GM12878 (cell line): ENCODE measurements at regions not wholly inside any gene's neighbourhood (a gene's known extent, or its start where the extent isn't known, plus 50 kb on each side); places are given as distances from the start of the nearest gene placed in this dataset.

ENCODE experiments used
- ATAC-seq: fragments of 200-7000 bp; cut with Tn5 transposase; 3 replicates; pipeline ENCODE4 v1.9.1; 2020; ENCODE audit warnings: mild to moderate bottlenecking, moderate library complexity
- BruUV-seq: library from RNA; stranded (reverse); fragments of 400-500 nt; replicated peaks from 2 replicates; lab custom pipeline; 2021; lab: Mats Ljungman, UMichigan
- CTCF ChIA-PET: fragments of 300-600 bp; sonication (Branson Sonifier 250); formaldehyde crosslinking; extraction: SDS; loops from one replicate; lab custom pipeline; 2021; ENCODE audit warnings: inconsistent platforms; lab: Yijun Ruan, JAX
- POLR2A ChIA-PET: fragments of 350-600 bp; formaldehyde crosslinking; extraction: SDS; loops from one replicate; lab custom pipeline; 2021; ENCODE audit warnings: inconsistent platforms; lab: Charles Lee
- RAD21 ChIA-PET: fragments of 300-600 bp; sonication (Branson Sonifier 250); formaldehyde crosslinking; loops from one replicate; lab custom pipeline; 2023; ENCODE audit warnings: antibody characterized with exemption; ENCODE audit not compliant: unreplicated experiment; lab: Charles Lee
- SMC1A ChIA-PET: fragments of 300-600 bp; sonication (Branson Sonifier 250); formaldehyde crosslinking; loops from one replicate; lab custom pipeline; 2023; ENCODE audit not compliant: unreplicated experiment, uncharacterized antibody; lab: Charles Lee
- DNase-seq: peaks from one replicate; pipeline ENCODE4 v3.0.0-alpha.2; 2011; ENCODE audit warnings: low read depth, low spot score
- FAIRE-seq: peaks from 3 replicates; lab custom pipeline; 2011; peaks lifted over from hg19 to GRCh38; lab: Jason Lieb, UNC
- H2AFZ ChIP-seq: 2 replicates; pipeline ENCODE4 v1.6.0; 2011; ENCODE audit warnings: low read depth, low read length, control low read depth; ENCODE audit not compliant: control insufficient read depth
- H3K27ac ChIP-seq: 2 replicates; pipeline ENCODE4 v1.5.1; 2011; ENCODE audit warnings: control low read depth; ENCODE audit not compliant: control insufficient read depth, insufficient read depth
- H3K27me3 ChIP-seq, 2 experiments: replicated peaks in 1 of 2; 2 replicates each; pipeline versions ENCODE4 v1.6.0 to v1.6.1; 2011; ENCODE audit warnings: low read length in 1 of 2; ENCODE audit not compliant: control insufficient read depth in 2 of 2, insufficient read depth in 2 of 2
- H3K36me3 ChIP-seq, 2 experiments: 2 replicates each; pipeline ENCODE4 v1.5.1; 2011; ENCODE audit warnings: low read length in 1 of 2; ENCODE audit not compliant: control insufficient read depth in 2 of 2, insufficient read depth in 2 of 2
- H3K4me1 ChIP-seq: 2 replicates; pipeline ENCODE4 v1.6.1; 2011; ENCODE audit warnings: mild to moderate bottlenecking, low read length, moderate library complexity, mixed read lengths; ENCODE audit not compliant: control insufficient read depth, insufficient read depth
- H3K4me2 ChIP-seq: 2 replicates; pipeline ENCODE4 v1.6.0; 2011; ENCODE audit warnings: control low read depth; ENCODE audit not compliant: control insufficient read depth, insufficient read depth
- H3K4me3 ChIP-seq: fragments of 200-600 bp; sonication (generic); 2 replicates; pipeline ENCODE4 v1.5.1; 2016
- H3K79me2 ChIP-seq: 2 replicates; pipeline ENCODE4 v1.6.0; 2011; ENCODE audit warnings: low read length; ENCODE audit not compliant: control insufficient read depth, insufficient read depth
- H3K9ac ChIP-seq: 2 replicates; pipeline ENCODE4 v1.8.0; 2011; ENCODE audit warnings: low read length, control low read depth, mixed read lengths; ENCODE audit not compliant: control insufficient read depth, insufficient read depth
- H3K9me3 ChIP-seq: replicated peaks from 3 replicates; pipeline ENCODE4 v1.5.1; 2011; ENCODE audit warnings: mild to moderate bottlenecking, low read length; ENCODE audit not compliant: control insufficient read depth, insufficient read depth
- H4K20me1 ChIP-seq: 2 replicates; pipeline ENCODE4 v1.6.0; 2011; ENCODE audit not compliant: control insufficient read depth, insufficient read depth
- BCLAF1 ChIP-seq: fragments of 450-650 bp; IDR thresholded peaks from 2 replicates; pipeline ENCODE4 v1.6.1; 2017; ENCODE audit warnings: antibody characterized with exemption, mild to moderate bottlenecking, moderate library complexity
- CBFB ChIP-seq: IDR thresholded peaks from 2 replicates; pipeline ENCODE4 v1.6.1; 2016; ENCODE audit warnings: antibody characterized with exemption, low read depth
- CBX5 ChIP-seq: sonication (generic); IDR thresholded peaks from 2 replicates; pipeline ENCODE4 v1.6.1; 2016; ENCODE audit warnings: low read depth, moderate library complexity, mild to moderate bottlenecking, inconsistent platforms
- EP300 ChIP-seq, 2 experiments: fragments of 150-350 bp in 1 of 2; IDR thresholded peaks; 2 replicates each; pipeline ENCODE4 v1.6.1; 2011 to 2012; ENCODE audit warnings: low read depth in 2 of 2, low read length in 2 of 2, borderline replicate concordance in 1 of 2, improper control_type of control experiment in 1 of 2, inconsistent platforms in 1 of 2; ENCODE audit not compliant: control insufficient read depth in 1 of 2
- EZH2 ChIP-seq: IDR thresholded peaks from 2 replicates; pipeline ENCODE4 v1.6.1; 2012; ENCODE audit warnings: low read depth, mild to moderate bottlenecking, control low read depth, inconsistent platforms, low read length, borderline replicate concordance; ENCODE audit not compliant: control insufficient read depth
- MTA3 ChIP-seq: IDR thresholded peaks from 2 replicates; pipeline ENCODE4 v1.6.1; 2012; ENCODE audit warnings: low read length, inconsistent platforms, borderline replicate concordance
- NFIC ChIP-seq: IDR thresholded peaks from 2 replicates; pipeline ENCODE4 v1.6.1; 2012; ENCODE audit warnings: low read depth, mild to moderate bottlenecking, inconsistent platforms, low read length, moderate library complexity
- NR2C2 ChIP-seq: IDR thresholded peaks from 2 replicates; pipeline ENCODE4 v1.6.1; 2011; ENCODE audit warnings: borderline replicate concordance, low read depth; ENCODE audit not compliant: control insufficient read depth, insufficient read length
- RAD21 ChIP-seq: IDR thresholded peaks from 2 replicates; pipeline ENCODE4 v1.6.1; 2011; ENCODE audit warnings: mild to moderate bottlenecking, low read depth, low read length, moderate library complexity; ENCODE audit not compliant: insufficient read depth
- RELA ChIP-seq: fragments of 450-650 bp; IDR thresholded peaks from 2 replicates; pipeline ENCODE4 v1.8.0; 2014; ENCODE audit warnings: borderline replicate concordance; ENCODE audit not compliant: partially characterized antibody
- SMAD5 ChIP-seq: IDR thresholded peaks from 2 replicates; pipeline ENCODE4 v1.6.1; 2016; ENCODE audit warnings: antibody characterized with exemption, low read depth
- SMARCA5 ChIP-seq: fragments of 450-650 bp; IDR thresholded peaks from 2 replicates; pipeline ENCODE4 v1.6.1; 2017; ENCODE audit warnings: mild to moderate bottlenecking
- TBL1XR1 ChIP-seq: IDR thresholded peaks from 2 replicates; pipeline ENCODE4 v1.6.1; 2012; ENCODE audit warnings: low read depth, low read length, improper control_type of control experiment
- WRNIP1 ChIP-seq: IDR thresholded peaks from 2 replicates; pipeline ENCODE4 v1.6.1; 2011; ENCODE audit warnings: low read depth, low read length, improper control_type of control experiment, borderline replicate concordance
- ZNF384 ChIP-seq: IDR thresholded peaks from 2 replicates; pipeline ENCODE4 v1.6.1; 2012; ENCODE audit warnings: low read depth, mild to moderate bottlenecking, low read length, improper control_type of control experiment, borderline replicate concordance
- WGBS: methylation state at CpG from one replicate; pipeline ENCODE4 v1.1.6; 2016; ENCODE audit warnings: low lambda C conversion rate; ENCODE audit not compliant: insufficient replicate concordance, insufficient coverage; ENCODE audit errors: missing lambda C conversion rate; 5-methylcytosine and 5-hydroxymethylcytosine counted together
- in situ Hi-C: fragments of 300-500 bp; cut with MboI; formaldehyde crosslinking; loops from 9 replicates; pipeline ENCODE4 v1.14.3; 2018; ENCODE audit warnings: mixed read lengths
- intact Hi-C: fragments of 100-400 bp; cut with micrococcal nuclease; formaldehyde crosslinking; loops from one replicate; pipeline ENCODE4 v1.14.2; 2022; ENCODE audit not compliant: unreplicated experiment
- TF ChIP-seq, protein P1 (sequence below): fragments of 150-350 bp; IDR thresholded peaks from 2 replicates; pipeline ENCODE4 v1.6.1; 2016; ENCODE audit warnings: low read depth, low read length
- TF ChIP-seq, protein P2 (sequence below): IDR thresholded peaks from 2 replicates; pipeline ENCODE4 v1.6.1; 2012; ENCODE audit warnings: low read length, inconsistent platforms

DNA sequence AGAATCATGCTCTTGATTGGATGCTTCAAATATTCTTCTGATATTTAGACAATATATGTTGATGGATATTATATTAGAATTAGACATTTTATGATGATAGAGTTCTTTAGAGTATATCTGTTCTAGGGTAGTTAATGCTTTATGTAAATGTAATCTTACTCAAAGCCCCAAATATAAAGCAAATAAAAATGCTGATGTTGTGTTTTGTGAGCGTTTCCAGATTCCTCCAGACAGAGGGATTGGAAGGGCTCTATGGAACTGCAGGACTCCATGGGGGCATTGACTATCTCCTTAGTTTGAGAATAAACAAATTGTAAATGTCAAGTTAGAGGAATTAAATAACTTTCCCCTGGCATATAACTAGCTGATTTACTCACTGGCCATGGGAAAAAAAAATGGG is 184.5 kb downstream of the MRPS30 start:
- FAIRE-seq: no peak
- ATAC-seq: no peak
- in situ Hi-C loops (no loop called here), intact Hi-C loops (no loop called here)
- ChIA-PET RAD21 (no interaction called here), POLR2A (no interaction called here), SMC1A (no interaction called here), CTCF (no interaction called here)
- H3K9ac ChIP-seq: no peak overlapping the region
- no peaks in the 10 kb centered on the region for H3K36me3 ChIP-seq
- no peaks in the 10 kb centered on the region for H3K79me2 ChIP-seq
- WGBS: 0% methylated on average over 1 of the region's 1 CpG
- no TSS peak for BruUV-seq
- H3K4me3 ChIP-seq: no peak overlapping the region
- DNase-seq: no peak
- no peak overlapping the region for H3K27ac ChIP-seq
- H4K20me1 ChIP-seq: no peaks in the 10 kb centered on the region
- H3K27me3 ChIP-seq: no peaks in the 10 kb centered on the region
- no peak overlapping the region for H3K4me2 ChIP-seq
- no peaks in the 10 kb centered on the region for H3K4me1 ChIP-seq
- no peak overlapping the region for H2AFZ ChIP-seq
- no peaks in the 10 kb centered on the region; the same call in 2 of the 3 replicates for H3K9me3 ChIP-seq
- TF ChIP-seq ZNF384 (no peak), WRNIP1 (no peak), BCLAF1 (no peak), SMARCA5 (no peak), RELA (no peak), TBL1XR1 (no peak), CBX5 (no peak), NFIC (no peak), CBFB (no peak), EP300 (IDR thresholded peaks at IDR 0.05; ENCODE audit: borderline replicate concordance in 1 of 2, control insufficient read depth in 1 of 2, low read depth in 2 of 2, low read length in 2 of 2) (no peak), MTA3 (no peak), NR2C2 (no peak), RAD21 (no peak), SMAD5 (no peak), EZH2 (no peak)
- TF ChIP-seq, protein P1, sequence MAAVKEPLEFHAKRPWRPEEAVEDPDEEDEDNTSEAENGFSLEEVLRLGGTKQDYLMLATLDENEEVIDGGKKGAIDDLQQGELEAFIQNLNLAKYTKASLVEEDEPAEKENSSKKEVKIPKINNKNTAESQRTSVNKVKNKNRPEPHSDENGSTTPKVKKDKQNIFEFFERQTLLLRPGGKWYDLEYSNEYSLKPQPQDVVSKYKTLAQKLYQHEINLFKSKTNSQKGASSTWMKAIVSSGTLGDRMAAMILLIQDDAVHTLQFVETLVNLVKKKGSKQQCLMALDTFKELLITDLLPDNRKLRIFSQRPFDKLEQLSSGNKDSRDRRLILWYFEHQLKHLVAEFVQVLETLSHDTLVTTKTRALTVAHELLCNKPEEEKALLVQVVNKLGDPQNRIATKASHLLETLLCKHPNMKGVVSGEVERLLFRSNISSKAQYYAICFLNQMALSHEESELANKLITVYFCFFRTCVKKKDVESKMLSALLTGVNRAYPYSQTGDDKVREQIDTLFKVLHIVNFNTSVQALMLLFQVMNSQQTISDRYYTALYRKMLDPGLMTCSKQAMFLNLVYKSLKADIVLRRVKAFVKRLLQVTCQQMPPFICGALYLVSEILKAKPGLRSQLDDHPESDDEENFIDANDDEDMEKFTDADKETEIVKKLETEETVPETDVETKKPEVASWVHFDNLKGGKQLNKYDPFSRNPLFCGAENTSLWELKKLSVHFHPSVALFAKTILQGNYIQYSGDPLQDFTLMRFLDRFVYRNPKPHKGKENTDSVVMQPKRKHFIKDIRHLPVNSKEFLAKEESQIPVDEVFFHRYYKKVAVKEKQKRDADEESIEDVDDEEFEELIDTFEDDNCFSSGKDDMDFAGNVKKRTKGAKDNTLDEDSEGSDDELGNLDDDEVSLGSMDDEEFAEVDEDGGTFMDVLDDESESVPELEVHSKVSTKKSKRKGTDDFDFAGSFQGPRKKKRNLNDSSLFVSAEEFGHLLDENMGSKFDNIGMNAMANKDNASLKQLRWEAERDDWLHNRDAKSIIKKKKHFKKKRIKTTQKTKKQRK: no peak
- TF ChIP-seq, protein P2, sequence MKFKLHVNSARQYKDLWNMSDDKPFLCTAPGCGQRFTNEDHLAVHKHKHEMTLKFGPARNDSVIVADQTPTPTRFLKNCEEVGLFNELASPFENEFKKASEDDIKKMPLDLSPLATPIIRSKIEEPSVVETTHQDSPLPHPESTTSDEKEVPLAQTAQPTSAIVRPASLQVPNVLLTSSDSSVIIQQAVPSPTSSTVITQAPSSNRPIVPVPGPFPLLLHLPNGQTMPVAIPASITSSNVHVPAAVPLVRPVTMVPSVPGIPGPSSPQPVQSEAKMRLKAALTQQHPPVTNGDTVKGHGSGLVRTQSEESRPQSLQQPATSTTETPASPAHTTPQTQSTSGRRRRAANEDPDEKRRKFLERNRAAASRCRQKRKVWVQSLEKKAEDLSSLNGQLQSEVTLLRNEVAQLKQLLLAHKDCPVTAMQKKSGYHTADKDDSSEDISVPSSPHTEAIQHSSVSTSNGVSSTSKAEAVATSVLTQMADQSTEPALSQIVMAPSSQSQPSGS: no peak
